ENCODE measurements at regions not wholly inside any gene's neighbourhood (a gene's known extent, or its start where the extent isn't known, plus 50 kb on each side); places are given as distances from the start of the nearest gene placed in this dataset.

- TF ChIP-seq RAD21 (IDR thresholded peaks at IDR 0.05) (no peak), ATF3 (IDR thresholded peaks at IDR 0.05) (no peak), TAF1 (conservative IDR thresholded peaks at IDR 0.05) (no peak), FOXA1 (IDR thresholded peaks at IDR 0.05) (no peak), JUND (IDR thresholded peaks at IDR 0.05) (no peak), RXRA (IDR thresholded peaks at IDR 0.05) (no peak), REST (IDR thresholded peaks at IDR 0.05) (no peak), FOXA2 (IDR thresholded peaks at IDR 0.05) (no peak), NR2F2 (IDR thresholded peaks at IDR 0.05) (no peak), YY1 (IDR thresholded peaks at IDR 0.05) (no peak), EGR1 (IDR thresholded peaks at IDR 0.05; ENCODE audit: low read depth in 2 of 2) (no peak), CTCF (IDR thresholded peaks at IDR 0.05; ENCODE audit: low read depth, low read length, missing input control) (no peak)
- H3K9ac ChIP-seq (ENCODE audit: low read depth in 1 of 2, low read length in 2 of 2): no peak overlapping the region
- H3K4me1 ChIP-seq (ENCODE audit: control insufficient read depth in 4 of 4, insufficient read depth in 4 of 4, low read length in 3 of 4): no peaks in the 10 kb centered on the region
- no peak overlapping the region for H3K4me3 ChIP-seq (ENCODE audit: low read depth in 1 of 3, low read length in 3 of 3)
- WGBS: 69% methylated on average over 7 of the region's 7 CpGs
- H3K27me3 ChIP-seq (ENCODE audit: control insufficient read depth in 4 of 4, insufficient read depth in 4 of 4, low read length in 3 of 4): no peaks in the 10 kb centered on the region
- no peaks in the 10 kb centered on the region for H3K9me3 ChIP-seq (ENCODE audit: control insufficient read depth in 4 of 4, low read length in 3 of 4)
- no peaks in the 10 kb centered on the region for H3K36me3 ChIP-seq (ENCODE audit: control insufficient read depth in 4 of 4, insufficient read depth in 3 of 4, low read depth in 1 of 4, low read length in 3 of 4)
- DNase-seq (ENCODE audit: low spot score): no peak
- H3K27ac ChIP-seq (ENCODE audit: low read depth in 1 of 2, low read length in 2 of 2): no peak overlapping the region
Measured at GRCh38 chr12:13841358-13841757, 140.0 kb downstream of the GRIN2B start.

GRCh38 chr12:13839365-13840336 lies 141.8 kb downstream of the GRIN2B start:
- 77% methylated on average over 11 of the region's 11 CpGs for WGBS
- no peaks in the 10 kb centered on the region for H3K36me3 ChIP-seq (ENCODE audit: control insufficient read depth in 4 of 4, insufficient read depth in 3 of 4, low read depth in 1 of 4, low read length in 3 of 4)
- no peaks in the 10 kb centered on the region for H3K9me3 ChIP-seq (ENCODE audit: control insufficient read depth in 4 of 4, low read length in 3 of 4)
- DNase-seq (ENCODE audit: low spot score): no peak
- no peaks in the 10 kb centered on the region for H3K4me1 ChIP-seq (ENCODE audit: control insufficient read depth in 4 of 4, insufficient read depth in 4 of 4, low read length in 3 of 4)
- H3K9ac ChIP-seq (ENCODE audit: low read depth in 1 of 2, low read length in 2 of 2): no peak overlapping the region
- no peak overlapping the region for H3K4me3 ChIP-seq (ENCODE audit: low read depth in 1 of 3, low read length in 3 of 3)
- H3K27me3 ChIP-seq (ENCODE audit: control insufficient read depth in 4 of 4, insufficient read depth in 4 of 4, low read length in 3 of 4): no peaks in the 10 kb centered on the region
- H3K27ac ChIP-seq (ENCODE audit: low read depth in 1 of 2, low read length in 2 of 2): no peak overlapping the region
- TF ChIP-seq RXRA (IDR thresholded peaks at IDR 0.05): no peak
- TF ChIP-seq HNF4G (IDR thresholded peaks at IDR 0.05): no peak
- TF ChIP-seq FOXA1 (IDR thresholded peaks at IDR 0.05): no peak
- TF ChIP-seq REST (IDR thresholded peaks at IDR 0.05): no peak
- no peak for TF ChIP-seq FOXA2 (IDR thresholded peaks at IDR 0.05)
- TF ChIP-seq CTCF (IDR thresholded peaks at IDR 0.05; ENCODE audit: low read depth, low read length, missing input control): no peak
- TF ChIP-seq RAD21 (IDR thresholded peaks at IDR 0.05): no peak
- no peak for TF ChIP-seq GABPA (IDR thresholded peaks at IDR 0.05 in 1 of 2, conservative IDR thresholded peaks at IDR 0.05 in 1 of 2)
- TF ChIP-seq ZBTB33 (IDR thresholded peaks at IDR 0.05): no peak
- TF ChIP-seq NR2F2 (IDR thresholded peaks at IDR 0.05): no peak
- TF ChIP-seq YY1 (IDR thresholded peaks at IDR 0.05): no peak
- no peak for TF ChIP-seq SP1 (IDR thresholded peaks at IDR 0.05)
- TF ChIP-seq TAF1 (conservative IDR thresholded peaks at IDR 0.05): no peak

Measured in liver (tissue), 8 donors.